GM12873 (cell line): ENCODE measurements at regions not wholly inside any gene's neighbourhood (a gene's known extent, or its start where the extent isn't known, plus 50 kb on each side); places are given as distances from the start of the nearest gene placed in this dataset.

ENCODE experiments used
- CTCF ChIP-seq: IDR thresholded peaks from 2 replicates; pipeline ENCODE4 v1.5.1; 2012; ENCODE audit warnings: low read depth, mild to moderate bottlenecking, moderate library complexity, low read length, control low read depth; ENCODE audit not compliant: insufficient read depth; ENCODE audit errors: missing control alignments

- no peak for TF ChIP-seq CTCF
These were observed 66.2 kb upstream of the ZC3H12C start for GRCh38 chr11:110026858-110027626.

- peak; percentile 14 for TF ChIP-seq CTCF
These were observed 65.4 kb upstream of the ZC3H12C start for GRCh38 chr11:110027627-110028371.

GRCh38 chr11:110028921-110029320 lies 64.3 kb upstream of the ZC3H12C start:
- TF ChIP-seq CTCF = no peak

- TF ChIP-seq CTCF = no peak
These were observed 63.5 kb upstream of the ZC3H12C start for GRCh38 chr11:110029714-110030113.

GRCh38 chr11:110031171-110031570 lies 62.0 kb upstream of the ZC3H12C start:
- no peak for TF ChIP-seq CTCF

- TF ChIP-seq CTCF = no peak
These were observed 60.9 kb upstream of the ZC3H12C start for GRCh38 chr11:110032259-110032658.

- no peak for TF ChIP-seq CTCF
These were observed 60.1 kb upstream of the ZC3H12C start for GRCh38 chr11:110032957-110033570.
